NCI-H524 (cell line): ENCODE measurements at regions not wholly inside any gene's neighbourhood (a gene's known extent, or its start where the extent isn't known, plus 50 kb on each side); places are given as distances from the start of the nearest gene placed in this dataset.

ENCODE experiments used
- DNase-seq, 2 experiments: peaks; one replicate each; lab custom pipeline; 2025; lab: John Stamatoyannopoulos, UW

DNA sequence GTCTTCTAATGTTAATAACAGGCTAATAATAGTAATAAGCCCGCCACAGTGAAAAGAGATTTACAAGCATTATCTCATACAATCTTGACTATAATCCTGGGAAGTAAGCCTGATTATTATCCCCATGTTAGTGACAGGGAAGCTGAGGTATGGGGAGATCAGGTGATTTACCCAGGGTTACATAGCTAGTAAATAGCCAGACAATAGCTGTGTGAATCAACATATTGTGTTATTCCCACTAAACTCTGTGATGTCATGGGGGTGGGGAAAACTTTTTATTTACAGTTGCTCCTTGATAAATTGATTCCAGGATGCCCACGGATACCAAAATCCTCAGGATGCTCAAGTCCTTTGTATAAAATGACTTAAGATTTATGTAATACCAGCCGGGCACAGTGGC lies 181.9 kb downstream of the LMO4 start:
- DNase-seq = no peak

DNA sequence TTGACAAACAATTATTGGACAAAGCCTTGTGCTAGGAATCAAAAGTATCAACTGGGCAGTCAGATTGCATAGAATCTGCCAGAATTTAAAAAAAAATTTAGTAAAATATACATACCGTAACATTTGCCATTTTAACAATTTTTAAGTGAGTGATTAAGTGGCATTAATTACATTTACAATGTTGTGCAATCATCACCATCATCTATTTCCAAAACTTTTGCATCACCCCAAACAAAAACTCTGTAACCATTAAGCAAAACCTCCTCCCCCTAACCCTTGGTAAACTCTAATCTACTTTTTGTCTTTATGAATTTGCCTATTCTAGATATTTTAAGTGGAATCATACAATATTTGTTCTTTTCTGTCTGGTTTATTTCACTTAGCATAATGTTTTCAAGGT lies 182.8 kb downstream of the LMO4 start:
- no peak for DNase-seq

DNA sequence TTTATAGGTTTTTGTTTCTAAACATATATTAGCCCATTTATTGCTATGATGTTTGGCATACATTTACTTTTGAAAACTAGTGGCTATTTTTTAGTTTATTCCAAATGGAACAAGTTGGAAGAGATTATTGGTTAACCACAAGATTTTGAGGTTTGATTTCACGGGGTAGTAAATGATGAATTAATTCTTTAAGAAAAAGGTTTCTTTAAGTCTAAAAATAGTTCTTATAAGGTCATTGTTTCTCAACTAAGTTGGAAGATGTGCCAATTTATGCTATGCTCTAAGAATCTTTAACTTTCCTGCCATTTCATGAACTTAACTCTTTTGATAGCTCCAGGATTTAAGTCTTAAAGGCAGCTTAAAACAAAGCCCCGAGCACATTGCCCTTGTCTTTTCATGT lies 183.8 kb downstream of the LMO4 start:
- DNase-seq = no peak

DNA sequence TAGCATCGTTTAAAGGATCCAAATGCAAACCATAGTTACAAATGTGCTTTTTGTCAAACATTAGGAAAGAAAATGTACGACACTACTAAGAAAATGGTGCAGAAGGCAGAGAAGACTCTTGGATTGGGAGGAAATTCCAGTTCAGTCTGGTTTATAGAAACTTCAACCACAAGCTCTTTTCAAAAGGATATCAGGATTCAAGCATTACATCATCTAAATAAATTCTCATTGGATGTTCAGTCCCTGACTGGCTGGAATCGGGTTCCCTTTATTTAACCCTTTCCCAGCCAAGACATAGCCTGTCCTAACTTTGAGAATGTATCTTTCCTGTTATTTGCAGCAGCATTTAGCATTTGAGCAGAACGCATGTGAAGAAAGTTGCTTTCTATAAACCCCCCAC lies 184.6 kb downstream of the LMO4 start:
- no peak for DNase-seq

DNA sequence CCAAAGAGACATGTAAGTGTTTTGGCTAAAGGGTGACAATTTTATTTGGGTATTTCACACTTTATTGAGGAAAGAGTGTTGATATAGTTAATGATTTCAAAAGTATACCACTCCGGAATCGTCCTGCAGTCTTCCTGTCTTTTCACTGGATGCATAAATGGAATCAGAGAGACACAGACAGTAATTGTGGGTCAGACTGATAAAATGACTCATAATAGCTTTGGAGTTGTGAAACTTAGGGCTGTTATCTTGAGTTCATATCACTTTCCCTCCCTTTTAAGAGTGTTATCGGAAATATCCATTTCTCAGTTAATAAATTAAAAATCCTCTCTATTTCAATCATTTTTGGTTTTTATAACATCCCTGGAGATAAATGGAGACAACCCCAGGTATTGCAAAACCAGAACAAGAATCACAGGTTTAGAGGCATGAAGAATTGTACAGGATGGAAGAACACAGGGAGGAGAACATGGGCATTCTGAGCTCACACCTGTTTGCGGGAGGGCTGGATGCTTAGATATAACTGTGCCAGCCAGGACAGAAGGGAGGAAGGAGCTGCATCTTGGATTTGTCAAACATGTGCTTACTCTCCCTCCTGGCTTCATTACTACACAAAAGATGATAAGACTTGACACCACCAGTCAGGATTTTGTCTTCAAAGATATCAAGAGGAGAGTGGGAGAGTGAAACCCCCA lies 185.4 kb downstream of the LMO4 start:
- no peak for DNase-seq

DNA sequence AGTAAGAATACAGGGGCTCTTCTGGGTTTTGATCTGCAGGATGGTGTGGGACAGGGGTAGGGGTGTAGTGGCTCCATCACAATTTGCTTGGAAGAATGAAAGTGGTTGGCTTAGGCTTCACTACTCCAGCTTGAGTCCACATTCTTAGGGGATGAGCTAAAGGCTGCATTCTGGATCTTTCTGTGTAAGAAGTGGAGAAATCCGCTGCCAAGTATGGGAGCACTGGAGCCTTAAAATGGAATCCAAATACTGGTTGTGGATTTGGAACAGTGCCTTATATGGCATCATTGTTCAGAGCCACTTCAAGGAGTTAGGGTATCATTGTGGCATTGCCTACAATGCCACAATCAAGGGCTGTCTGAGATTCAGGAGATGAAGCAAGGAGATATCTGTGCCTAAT lies 187.1 kb downstream of the LMO4 start:
- no peak for DNase-seq

DNA sequence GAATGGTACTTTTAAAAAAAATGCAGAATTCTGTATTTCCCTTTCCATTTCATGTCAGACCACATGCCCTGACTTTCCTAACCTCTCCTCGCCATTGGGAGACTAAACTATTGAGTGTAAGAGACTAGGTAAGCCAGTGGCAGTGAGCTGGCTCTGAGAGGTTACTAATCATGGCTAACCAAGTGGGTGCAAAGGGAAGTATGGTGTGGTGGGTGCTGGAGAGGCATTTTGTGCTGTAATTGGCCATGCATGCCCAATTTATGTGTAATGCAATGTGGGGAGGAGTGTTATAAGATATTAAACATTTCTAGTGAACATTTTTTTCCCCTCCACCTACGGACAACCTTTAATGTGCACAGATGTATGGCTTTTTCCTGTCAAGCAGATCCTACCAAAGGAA lies 190.1 kb downstream of the LMO4 start:
- no peak for DNase-seq

DNA sequence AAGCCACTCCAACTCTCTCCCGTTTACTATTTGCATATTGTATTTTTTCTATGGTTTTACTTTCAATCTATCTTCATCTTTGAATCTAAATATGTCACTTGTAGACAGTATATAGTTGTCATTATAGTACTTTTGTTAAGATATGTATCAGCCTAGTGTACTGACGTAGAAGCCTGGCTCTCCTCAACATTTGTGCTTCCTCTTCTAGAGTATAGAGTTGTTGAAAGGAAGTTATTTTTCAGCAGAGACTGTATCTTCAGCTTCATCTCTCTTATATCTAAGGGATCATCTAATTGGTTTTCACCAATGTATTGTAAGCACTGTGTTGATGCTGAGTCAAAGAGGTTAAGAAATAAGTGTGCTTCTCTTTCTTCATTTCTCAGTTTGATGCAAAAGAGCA lies 192.8 kb downstream of the LMO4 start:
- DNase-seq = no peak

DNA sequence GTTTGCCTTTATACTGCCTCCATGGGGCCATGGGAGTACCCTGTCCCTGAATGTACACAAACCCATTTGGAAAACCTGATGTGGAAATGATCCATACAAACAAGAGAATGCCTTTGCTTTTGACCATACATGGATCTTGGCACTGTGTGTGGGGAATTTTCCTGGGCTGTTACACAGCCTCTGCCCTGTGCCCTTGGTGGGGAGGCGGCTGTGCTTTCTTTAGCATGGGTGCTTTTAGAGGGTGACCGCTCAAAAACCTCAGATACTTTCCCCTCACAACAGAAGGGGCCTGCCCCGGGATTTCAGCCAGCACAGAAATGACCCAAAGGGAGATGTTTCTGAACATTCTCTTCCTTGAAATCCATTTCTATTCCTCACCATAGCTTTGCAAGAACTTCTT lies 194.8 kb downstream of the LMO4 start:
- DNase-seq = no peak

DNA sequence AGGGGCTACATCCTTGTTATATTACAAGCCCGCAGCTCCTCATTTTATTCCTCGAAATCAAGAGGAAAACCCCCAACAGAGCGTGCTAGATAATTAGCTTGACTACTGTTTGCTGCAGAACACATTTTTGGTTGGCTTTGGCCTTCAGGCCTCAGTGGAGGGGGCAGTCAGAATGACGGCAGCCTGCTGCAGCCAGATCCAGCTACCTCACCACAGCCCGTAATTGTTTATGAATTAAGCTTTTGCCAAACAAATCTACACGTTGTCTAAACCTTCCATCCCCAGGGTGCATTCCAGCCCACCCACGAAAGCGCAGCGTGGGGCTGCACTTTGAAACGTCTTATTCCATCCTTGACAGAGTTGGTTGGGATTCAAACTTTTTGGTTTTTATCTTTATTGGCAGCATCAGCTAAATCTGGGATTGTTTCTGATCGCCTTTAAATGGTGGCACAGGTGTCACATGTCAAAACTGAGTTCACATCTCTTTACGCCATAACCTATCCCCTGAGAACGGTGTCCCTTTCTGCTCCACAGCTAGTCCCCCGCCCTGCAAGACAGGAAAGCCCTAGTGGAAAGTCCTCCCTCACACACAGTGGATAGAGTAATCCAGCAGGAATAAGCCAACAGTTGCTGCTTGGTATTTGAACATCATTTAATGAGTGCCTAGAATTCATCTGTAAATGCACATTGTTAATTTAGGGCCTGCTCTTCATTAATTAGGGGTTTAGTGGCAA lies 195.5 kb downstream of the LMO4 start:
- DNase-seq = no peak

DNA sequence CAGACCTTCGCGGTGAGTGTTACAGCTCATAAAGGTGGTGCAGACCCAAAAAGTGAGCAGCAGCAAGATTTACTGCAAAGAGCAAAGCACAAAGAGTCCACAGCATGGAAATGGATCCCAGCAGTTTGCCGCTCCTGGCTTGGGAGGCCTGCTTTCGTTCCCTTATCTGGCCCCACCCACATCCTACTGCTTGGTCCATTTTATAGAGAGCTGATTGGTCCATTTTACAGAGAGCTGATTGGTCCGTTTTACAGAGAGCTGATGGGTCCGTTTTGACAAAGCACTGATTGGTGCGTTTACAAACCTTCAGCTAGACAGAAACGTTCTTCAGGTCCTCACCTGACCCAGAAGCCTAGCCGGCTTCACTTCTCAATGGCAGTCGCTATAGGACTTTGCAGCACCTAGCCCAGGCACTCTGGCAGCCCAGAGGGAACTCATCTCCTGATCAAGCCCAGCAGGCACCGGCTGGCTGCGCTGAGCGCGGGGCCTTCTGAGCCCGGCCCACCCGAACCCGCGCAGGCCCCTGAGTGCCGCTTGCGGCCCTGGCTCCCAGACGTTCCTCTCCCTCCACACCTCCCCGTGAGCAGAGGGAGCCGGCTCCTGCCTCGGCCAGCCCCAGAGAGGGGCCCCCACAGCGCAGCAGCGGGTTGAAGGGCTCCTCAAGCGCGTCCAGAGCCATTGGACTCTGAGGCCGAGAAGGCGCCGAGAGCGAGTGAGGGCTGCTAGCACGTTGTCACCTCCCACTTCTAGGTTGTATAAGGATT lies 200.3 kb downstream of the LMO4 start:
- DNase-seq = no peak

DNA sequence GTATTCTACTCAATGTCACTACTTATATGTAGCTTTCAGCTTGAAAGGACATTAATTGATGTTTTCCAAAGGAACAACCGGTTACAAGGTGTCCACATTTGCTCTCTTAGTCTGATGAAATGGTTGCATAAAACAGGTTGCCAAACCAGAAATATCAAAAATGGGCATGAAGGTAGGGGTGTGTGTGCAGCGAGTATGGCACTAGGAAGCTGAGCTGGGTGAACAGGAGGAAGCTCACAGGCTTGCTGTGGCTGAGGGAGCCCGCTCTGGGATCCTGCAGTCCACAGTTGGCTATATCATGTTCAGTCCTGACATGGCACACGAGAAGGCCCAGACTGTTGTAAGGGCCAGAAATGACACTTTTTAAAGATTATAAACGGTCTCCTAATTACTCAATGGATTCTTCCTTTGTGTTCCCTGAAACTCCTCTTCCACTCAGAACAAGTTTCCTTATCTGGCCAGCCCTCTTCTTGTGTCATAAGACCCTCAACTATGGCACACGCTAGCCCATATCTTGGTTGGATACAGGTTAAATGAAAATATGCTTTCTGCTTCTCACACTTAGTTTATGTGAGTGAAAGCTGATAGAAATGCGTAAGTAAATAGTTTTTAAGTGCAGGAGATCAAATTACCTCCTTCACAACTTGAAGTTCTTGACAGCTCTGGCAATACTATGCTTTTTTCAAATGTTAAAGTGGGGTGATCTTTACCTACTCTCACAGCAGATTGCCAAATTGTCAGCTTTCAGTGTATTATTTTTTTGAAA lies 201.5 kb downstream of the LMO4 start:
- DNase-seq = no peak

DNA sequence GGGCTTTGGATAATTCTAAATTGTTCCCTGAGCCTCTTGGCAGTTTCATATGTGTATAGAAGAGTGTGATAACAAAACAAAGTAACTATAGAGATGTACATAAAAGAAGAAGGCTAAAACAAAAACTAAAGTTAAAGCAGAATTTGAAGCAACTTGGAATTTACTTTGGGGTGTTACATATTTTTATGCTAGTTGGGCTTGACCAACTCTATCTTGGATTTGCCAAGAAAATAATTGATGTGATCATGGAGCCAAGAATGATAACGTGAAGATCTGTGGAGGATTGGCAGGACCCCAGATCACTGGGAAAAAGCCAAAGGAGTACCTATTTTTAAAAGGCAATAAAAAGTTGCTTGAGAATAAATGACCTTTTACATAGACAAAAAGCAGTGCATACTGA lies 206.9 kb downstream of the LMO4 start:
- DNase-seq = no peak

DNA sequence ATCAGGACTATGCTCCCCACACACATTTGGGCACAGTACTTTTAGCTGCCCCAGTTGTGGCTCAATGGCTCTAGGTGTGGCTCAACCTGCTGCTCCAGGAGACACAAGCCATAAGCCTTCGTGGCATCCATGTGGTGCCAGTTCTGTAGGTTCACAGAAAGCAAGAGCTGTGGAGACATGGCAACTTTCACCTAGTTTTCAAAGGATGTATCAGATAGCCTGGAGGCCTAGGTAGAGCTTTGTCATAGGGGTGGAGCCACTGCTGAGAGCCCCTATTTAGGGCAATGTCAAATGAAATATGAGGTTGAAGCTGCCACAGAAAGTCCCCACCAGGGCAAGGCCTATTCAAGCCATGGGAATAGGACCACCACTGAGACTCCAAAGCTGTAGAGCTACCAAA lies 210.5 kb downstream of the LMO4 start:
- DNase-seq = no peak

DNA sequence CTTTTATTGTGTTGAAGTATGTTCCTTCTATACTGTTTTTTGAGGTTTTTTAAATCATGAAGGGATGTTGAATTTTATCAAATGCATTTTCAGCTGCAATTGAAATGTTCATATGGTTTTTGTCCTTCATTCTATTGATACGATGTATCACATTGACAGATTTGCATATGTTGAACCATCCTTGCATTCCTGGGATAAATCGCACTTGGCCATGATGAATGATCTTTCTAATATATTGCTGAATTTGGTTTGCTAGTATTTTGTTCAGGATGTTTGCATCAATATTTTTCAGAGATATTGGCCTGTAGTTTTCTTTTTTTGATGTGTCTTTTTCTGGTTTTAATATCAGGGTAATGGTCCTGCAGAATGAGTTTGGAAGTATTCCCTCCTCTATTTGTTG lies 214.0 kb downstream of the LMO4 start:
- no peak for DNase-seq

DNA sequence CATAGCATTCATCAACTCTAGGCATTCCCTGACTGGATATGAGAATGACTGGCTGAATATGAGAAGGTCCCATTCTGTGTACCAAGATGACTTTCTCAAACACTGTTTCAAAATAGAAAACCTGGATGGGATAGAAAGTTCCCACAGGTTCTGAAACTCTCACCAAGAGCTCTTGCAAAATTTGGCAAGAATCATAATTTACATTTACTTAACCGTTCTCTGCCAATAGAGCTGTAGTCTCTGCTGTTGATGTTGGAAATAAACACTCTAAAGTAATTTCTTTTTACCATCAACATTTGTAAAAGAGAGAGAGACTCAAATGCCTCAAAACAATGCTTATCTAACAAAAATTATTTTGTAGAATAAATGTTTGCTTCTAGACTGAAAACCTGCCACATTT lies 221.1 kb downstream of the LMO4 start:
- no peak for DNase-seq

DNA sequence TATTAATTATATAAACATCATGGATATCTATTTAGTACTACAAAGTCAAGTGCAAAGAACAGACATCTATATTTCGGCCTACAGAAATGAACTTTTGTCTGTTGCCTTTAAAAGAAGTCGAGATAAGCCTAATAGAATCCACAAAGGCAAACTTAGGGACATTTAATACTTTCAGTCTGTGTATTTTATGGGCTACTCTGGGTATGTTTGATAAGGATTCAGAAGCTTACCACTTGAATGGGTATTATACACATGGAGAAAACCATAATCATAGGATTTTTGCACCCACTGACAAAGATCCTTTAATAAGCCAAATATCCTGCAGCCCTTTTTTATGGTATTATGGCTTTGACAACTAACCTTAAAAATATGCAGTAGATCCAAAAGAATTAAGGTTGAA lies 224.8 kb downstream of the LMO4 start:
- no peak for DNase-seq

DNA sequence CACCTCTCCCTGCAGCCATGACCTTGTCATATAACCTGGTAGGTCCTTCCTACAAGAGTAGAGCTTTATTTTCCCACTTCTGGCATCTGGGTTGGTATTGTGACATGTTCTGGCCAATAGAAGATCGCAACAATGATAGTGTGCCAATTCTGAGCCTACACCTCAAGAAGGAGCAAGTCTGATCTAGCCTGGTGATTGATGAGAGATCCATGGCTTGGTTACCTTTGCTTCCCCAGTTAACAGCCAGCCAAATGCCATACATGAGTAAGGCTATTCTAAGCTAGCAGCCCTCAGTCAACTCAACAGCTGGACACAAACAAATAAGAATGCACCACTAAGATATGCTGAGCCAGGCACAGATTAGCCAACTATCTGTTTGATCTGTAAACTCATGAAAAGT lies 226.7 kb downstream of the LMO4 start:
- no peak for DNase-seq

DNA sequence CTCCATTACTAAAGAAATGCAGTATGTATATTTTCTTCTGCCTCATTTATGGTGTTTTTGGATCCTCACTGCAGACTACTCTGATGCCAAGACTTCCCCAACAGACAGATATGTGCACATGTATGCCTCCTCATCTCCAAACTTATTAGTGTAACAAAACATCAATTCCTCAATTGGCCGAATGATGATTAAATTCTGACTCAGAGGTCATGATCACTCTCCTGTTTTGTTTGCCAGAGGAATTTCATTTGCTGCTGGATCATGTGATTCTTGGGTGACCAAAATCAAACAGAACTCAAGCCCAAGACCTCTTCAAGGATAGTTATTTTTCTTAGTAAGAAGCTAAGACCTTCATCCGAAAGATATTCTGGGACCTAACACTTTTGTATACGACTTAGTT lies 227.6 kb downstream of the LMO4 start:
- no peak for DNase-seq

DNA sequence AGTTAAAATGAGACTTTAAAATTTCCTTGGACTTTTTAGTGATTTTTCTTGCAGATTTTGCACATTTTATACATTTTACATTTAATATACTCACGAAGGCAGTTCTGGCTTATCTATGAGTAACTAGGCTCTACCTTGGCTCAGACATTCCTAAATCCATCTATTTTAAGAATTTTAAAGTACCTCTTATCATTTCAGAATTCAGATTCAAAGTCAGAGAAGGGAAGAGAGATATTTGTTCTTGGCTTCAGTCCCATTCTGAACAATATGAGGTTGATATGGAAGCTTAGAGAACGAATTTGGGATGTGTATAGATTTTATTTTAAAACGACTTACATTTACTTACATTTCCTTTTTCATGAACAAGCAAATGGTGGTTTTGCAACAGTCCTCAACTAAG lies 230.2 kb downstream of the LMO4 start:
- DNase-seq = no peak

DNA sequence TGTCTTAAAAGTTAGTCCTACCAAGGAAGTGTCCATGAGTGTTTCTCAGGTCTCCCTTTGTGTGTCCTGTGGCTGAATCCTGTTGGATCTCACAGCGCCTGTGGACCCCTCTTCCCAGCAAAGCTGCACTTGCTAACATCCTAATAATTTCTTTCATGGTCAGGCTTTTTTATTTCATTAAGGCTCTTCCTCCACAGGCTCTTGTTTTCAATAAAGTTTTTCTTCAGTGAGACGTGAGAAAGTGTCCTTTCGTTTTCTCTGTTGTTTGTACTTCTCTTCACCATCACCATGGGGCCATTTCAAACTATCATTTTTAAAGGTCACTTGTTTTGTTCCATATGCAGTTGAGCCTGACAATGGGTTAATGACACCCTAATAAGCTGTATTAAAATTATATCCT lies 231.5 kb downstream of the LMO4 start:
- DNase-seq = no peak

DNA sequence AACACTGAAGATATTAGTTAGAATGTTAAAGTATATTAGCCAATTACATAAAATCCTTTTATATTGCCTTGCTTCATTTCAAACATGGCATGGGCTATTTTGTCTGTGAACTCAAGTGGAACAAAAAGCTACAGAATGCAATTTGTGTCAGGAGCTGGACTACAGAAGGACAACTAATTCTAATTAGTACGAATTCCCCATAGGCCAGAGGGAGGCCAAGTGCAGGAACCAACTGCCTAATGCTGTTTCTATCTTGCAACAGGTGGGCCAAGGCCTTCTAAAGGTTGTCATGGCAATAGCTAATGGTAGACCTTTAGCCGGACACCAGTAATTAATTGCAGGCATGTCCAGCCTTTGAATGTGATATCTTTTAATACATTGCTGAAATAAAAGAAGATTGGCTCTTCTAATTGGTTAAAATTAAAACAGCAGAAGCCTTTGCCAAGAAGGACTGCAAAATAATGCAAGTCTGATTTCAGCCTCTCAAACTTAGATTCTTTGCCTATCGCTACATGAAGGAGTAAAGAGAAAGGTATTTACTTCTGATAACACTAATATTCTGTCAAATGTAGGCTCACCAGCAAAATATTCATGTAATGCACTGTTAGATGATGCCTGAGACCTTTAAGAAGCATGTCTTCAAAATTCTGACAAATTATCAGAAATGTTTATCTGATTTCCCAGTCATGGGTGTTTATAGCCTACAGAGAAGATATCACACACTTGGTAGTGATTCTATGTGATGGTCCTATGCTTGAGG lies 232.1 kb downstream of the LMO4 start:
- DNase-seq = peak in 1 of 2 experiments; percentile 4
